GM06990 (cell line): ENCODE measurements at regions not wholly inside any gene's neighbourhood (a gene's known extent, or its start where the extent isn't known, plus 50 kb on each side); places are given as distances from the start of the nearest gene placed in this dataset.

Experiments used
- DNase-seq: peaks from one replicate; pipeline ENCODE4 v3.0.0-alpha.2; 2011; ENCODE audit not compliant: insufficient read length; ENCODE audit errors: extremely low read depth
- H3K27me3 ChIP-seq: replicated peaks from 2 replicates; pipeline ENCODE4 v1.6.0; 2011; ENCODE audit warnings: low read length; ENCODE audit not compliant: control insufficient read depth, insufficient read depth
- H3K36me3 ChIP-seq: 2 replicates; pipeline ENCODE4 v1.5.1; 2011; ENCODE audit warnings: low read length; ENCODE audit not compliant: control insufficient read depth, insufficient read depth
- H3K4me3 ChIP-seq: replicated peaks from 2 replicates; pipeline ENCODE4 v1.5.1; 2011; ENCODE audit warnings: low read depth, mild to moderate bottlenecking, control low read depth, low read length
- TF ChIP-seq, protein P1 (sequence below): IDR thresholded peaks from 2 replicates; pipeline ENCODE4 v1.5.1; 2011; ENCODE audit warnings: low read length, control low read depth, mild to moderate bottlenecking, inconsistent platforms; ENCODE audit not compliant: insufficient read depth, poor library complexity, severe bottlenecking

DNA sequence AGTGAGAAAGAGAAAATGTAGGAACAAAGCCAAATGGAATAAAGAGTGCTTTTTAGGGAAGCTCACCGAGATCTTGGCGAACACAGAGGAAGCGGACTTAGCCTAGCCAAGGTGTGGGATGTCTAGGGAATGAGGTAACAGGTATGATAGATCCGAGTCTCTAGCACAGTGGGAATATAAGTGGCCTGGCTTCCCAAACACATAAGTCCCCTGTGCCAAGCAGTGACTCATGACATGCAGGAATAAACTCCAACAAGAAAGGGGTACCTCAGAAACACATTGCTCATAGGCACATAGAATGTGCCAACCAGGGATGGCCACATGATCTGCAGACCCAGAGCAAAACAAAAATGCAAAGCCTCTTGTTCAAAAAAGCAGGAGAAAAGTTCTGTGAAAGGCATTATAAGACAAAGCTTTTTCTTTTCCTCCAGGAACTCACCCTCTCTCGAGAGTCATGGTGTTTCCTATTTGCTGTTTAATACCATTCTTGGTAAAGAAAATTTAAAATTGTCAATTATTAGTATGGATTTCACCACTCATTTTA lies 542.5 kb downstream of the GATA3 start:
- TF ChIP-seq, protein P1, sequence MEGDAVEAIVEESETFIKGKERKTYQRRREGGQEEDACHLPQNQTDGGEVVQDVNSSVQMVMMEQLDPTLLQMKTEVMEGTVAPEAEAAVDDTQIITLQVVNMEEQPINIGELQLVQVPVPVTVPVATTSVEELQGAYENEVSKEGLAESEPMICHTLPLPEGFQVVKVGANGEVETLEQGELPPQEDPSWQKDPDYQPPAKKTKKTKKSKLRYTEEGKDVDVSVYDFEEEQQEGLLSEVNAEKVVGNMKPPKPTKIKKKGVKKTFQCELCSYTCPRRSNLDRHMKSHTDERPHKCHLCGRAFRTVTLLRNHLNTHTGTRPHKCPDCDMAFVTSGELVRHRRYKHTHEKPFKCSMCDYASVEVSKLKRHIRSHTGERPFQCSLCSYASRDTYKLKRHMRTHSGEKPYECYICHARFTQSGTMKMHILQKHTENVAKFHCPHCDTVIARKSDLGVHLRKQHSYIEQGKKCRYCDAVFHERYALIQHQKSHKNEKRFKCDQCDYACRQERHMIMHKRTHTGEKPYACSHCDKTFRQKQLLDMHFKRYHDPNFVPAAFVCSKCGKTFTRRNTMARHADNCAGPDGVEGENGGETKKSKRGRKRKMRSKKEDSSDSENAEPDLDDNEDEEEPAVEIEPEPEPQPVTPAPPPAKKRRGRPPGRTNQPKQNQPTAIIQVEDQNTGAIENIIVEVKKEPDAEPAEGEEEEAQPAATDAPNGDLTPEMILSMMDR = no peak

DNA sequence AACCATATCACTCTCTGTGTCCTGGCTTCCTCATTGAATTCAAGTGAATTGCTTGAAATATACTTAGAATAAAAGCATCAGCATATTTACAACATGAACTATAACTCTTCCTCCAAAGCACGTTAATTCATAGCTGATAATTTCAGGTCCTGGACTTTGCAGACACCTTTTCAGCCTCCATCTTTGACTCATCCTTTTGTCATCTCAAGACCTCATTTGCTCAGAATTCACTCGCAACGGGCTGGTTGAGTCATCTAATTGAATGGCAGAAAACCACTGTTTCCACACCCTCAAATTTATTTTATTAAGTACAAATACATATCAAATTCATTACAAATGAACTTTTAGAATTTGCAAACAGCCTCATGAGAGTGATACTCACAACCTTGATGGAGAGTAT lies 545.7 kb downstream of the GATA3 start:
- no peak overlapping the region for H3K4me3 ChIP-seq
- no peaks in the 10 kb centered on the region for H3K27me3 ChIP-seq
- DNase-seq = no peak
- no peaks in the 10 kb centered on the region for H3K36me3 ChIP-seq
- TF ChIP-seq, protein P1 = no peak

More for the DNA sequence above, 542.5 kb downstream of the GATA3 start:
- DNase-seq = no peak
- Histone ChIP-seq H3K4me3 (no peak overlapping the region), H3K36me3 (no peaks in the 10 kb centered on the region), H3K27me3 (no peaks in the 10 kb centered on the region)

DNA sequence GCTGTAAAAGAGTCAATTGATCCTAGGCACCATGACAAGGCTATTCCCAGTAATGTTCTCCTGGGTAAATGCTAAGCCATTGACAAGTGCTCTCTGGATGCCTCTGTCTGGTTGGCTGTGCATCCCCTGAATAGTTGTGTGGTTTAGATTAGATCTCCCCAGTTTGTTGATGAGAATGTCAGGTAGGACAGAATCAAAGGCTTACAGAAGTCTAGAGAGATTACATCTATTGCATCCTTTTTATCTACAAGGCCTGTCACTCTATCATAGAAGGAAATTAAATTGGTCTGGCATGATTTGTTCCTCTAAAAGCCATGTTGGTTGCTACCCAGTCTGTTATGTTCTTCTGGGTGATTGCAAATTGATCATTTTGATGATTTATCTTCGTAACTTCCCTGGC lies 548.3 kb downstream of the GATA3 start:
- TF ChIP-seq, protein P1 = no peak

DNA sequence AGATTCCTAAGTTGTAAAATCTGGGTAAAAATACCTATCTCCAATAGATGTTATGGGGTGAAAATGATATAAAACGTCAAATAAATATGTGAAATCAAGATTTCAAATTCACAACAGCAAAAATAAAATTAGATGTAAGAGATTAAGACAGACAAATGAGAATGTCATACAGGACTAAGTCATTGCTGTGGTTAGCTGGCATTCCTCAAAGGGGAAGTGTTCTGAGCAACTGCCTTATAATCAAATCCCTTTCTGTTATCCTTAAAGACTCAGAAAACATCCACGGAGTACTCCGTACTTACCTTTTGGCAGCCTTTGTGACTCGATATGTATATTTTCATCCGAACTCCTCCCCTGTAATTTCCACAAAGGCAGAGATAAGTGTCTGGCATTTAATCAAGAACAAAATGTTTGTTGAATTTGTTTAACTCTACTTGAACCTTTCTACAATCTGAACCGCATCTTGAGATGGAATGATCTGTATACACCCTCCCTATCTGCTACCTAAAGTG lies 559.6 kb downstream of the GATA3 start:
- DNase-seq = no peak
- Histone ChIP-seq H3K4me3 (no peak overlapping the region), H3K27me3 (no peaks in the 10 kb centered on the region), H3K36me3 (no peaks in the 10 kb centered on the region)
- TF ChIP-seq, protein P1 = no peak

More for the DNA sequence above, 548.3 kb downstream of the GATA3 start:
- no peaks in the 10 kb centered on the region for H3K36me3 ChIP-seq
- no peak overlapping the region for H3K4me3 ChIP-seq
- H3K27me3 ChIP-seq = no peaks in the 10 kb centered on the region
- no peak for DNase-seq

DNA sequence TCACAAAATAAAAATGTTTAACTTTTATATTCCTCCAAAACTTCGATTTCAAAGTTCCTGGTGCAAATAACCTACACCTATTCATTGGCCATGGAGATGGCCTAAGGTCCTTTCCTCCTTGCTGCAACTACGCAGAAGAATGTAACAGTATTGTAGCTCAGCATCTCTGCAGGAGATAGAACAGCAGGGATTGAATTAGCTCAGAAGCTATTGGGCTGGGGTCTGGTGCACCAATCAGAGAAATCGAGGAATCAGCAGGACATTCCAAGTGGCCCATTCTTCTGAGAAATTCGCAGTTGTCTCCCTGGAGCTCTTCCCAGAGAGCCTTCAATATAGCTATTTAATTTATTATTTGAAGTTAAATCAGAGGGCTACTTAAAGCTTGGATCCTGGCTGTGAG lies 560.6 kb downstream of the GATA3 start:
- Histone ChIP-seq H3K27me3 (no peaks in the 10 kb centered on the region; the same call in 1 of the 2 replicates), H3K36me3 (no peaks in the 10 kb centered on the region), H3K4me3 (no peak overlapping the region)
- DNase-seq = no peak
- TF ChIP-seq, protein P1 = no peak

DNA sequence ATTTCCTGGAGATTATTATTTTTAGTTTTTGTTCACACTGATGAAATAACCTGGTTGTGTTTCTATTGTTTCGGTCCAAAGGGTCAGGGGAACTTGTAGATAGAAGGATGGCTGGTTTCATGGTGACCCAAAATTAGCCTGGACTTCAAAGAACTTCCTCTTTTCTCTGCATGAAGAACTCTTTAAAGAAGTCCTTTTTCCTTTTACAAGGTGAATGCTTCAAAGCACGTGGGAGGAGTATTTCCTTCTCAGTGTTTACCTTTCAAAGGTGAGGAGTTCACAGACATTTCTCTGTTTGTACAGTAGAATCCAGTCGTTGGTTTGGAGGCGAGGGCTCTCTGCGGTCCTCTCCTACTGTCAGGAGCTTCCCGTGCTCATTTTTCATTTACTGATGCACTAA lies 561.7 kb downstream of the GATA3 start:
- Histone ChIP-seq H3K4me3 (no peak overlapping the region), H3K27me3 (no peaks in the 10 kb centered on the region; the same call in 1 of the 2 replicates), H3K36me3 (no peaks in the 10 kb centered on the region)
- TF ChIP-seq, protein P1 = no peak
- peak; percentile 68 for DNase-seq
